ENCODE measurements at regions not wholly inside any gene's neighbourhood (a gene's known extent, or its start where the extent isn't known, plus 50 kb on each side); places are given as distances from the start of the nearest gene placed in this dataset.
"Not testable (repeated sequence)": the region's sequence is repeated elsewhere in the genome, so short reads cannot be mapped to it uniquely, and the experiment has no call there.

- DNase-seq: no peak
Measured at GRCh38 chr4:59748433-59748832, 1451.7 kb upstream of the ADGRL3 start.

- no peak for DNase-seq
Measured at GRCh38 chr4:59759082-59759825, 1440.9 kb upstream of the ADGRL3 start.

- no peak for DNase-seq
Measured at GRCh38 chr4:59762344-59762743, 1437.8 kb upstream of the ADGRL3 start.

- DNase-seq: no peak
Measured at GRCh38 chr4:59770601-59771264, 1429.4 kb upstream of the ADGRL3 start.

GRCh38 chr4:59772641-59773139 lies 1427.4 kb upstream of the ADGRL3 start:
- no peak for DNase-seq

- not testable (repeated sequence) for DNase-seq
Measured at GRCh38 chr4:59780271-59780670, 1419.9 kb upstream of the ADGRL3 start.

- DNase-seq: no peak
Measured at GRCh38 chr4:59805176-59805575, 1395.0 kb upstream of the ADGRL3 start.

GRCh38 chr4:59814402-59815010 lies 1385.6 kb upstream of the ADGRL3 start:
- no peak for DNase-seq

GRCh38 chr4:59818656-59819055 lies 1381.5 kb upstream of the ADGRL3 start:
- DNase-seq: no peak

- no peak for DNase-seq
Measured at GRCh38 chr4:59823311-59823710, 1376.8 kb upstream of the ADGRL3 start.

- no peak for DNase-seq
Measured at GRCh38 chr4:59825104-59825503, 1375.0 kb upstream of the ADGRL3 start.

- no peak for DNase-seq
Measured at GRCh38 chr4:59831746-59832145, 1368.4 kb upstream of the ADGRL3 start.

GRCh38 chr4:59834943-59835342 lies 1365.2 kb upstream of the ADGRL3 start:
- DNase-seq: no peak

GRCh38 chr4:59837751-59838150 lies 1362.4 kb upstream of the ADGRL3 start:
- no peak for DNase-seq

- DNase-seq: no peak
Measured at GRCh38 chr4:59838236-59838635, 1361.9 kb upstream of the ADGRL3 start.

GRCh38 chr4:59841698-59842097 lies 1358.4 kb upstream of the ADGRL3 start:
- no peak for DNase-seq

GRCh38 chr4:59848457-59848856 lies 1351.7 kb upstream of the ADGRL3 start:
- no peak for DNase-seq

- DNase-seq: no peak
Measured at GRCh38 chr4:59855630-59856352, 1344.3 kb upstream of the ADGRL3 start.

- no peak for DNase-seq
Measured at GRCh38 chr4:59869056-59869455, 1331.1 kb upstream of the ADGRL3 start.

- no peak for DNase-seq
Measured at GRCh38 chr4:59869559-59869958, 1330.6 kb upstream of the ADGRL3 start.

- DNase-seq: no peak
Measured at GRCh38 chr4:59881632-59882031, 1318.5 kb upstream of the ADGRL3 start.

- no peak for DNase-seq
Measured at GRCh38 chr4:59904331-59904730, 1295.8 kb upstream of the ADGRL3 start.

- DNase-seq: no peak
Measured at GRCh38 chr4:59920416-59920815, 1279.7 kb upstream of the ADGRL3 start.

All from 8988T (cell line).